ENCODE measurements at regions not wholly inside any gene's neighbourhood (a gene's known extent, or its start where the extent isn't known, plus 50 kb on each side); places are given as distances from the start of the nearest gene placed in this dataset.

DNA sequence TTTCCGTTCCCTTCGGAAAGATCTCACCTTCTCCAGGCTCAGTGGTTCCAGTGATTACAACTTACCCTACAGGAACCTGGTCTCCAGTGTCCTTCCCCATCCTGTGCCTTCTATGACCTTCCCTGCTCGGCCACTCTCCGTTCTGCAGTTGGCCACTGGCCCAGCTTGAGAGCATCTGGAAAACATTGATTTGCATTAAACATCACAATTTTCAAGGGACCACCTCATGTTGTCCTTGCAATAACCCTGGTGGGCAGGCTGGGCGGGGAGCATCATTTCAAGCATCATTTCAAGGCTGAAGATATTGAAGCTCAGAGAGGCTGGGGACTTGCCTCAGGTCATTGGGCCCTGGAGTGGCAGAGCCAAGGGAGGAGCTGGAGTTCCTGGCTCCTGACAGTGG lies 177.4 kb downstream of the SEC61B start:
- DNase-seq (ENCODE audit: low read depth, low spot score) = no peak

DNA sequence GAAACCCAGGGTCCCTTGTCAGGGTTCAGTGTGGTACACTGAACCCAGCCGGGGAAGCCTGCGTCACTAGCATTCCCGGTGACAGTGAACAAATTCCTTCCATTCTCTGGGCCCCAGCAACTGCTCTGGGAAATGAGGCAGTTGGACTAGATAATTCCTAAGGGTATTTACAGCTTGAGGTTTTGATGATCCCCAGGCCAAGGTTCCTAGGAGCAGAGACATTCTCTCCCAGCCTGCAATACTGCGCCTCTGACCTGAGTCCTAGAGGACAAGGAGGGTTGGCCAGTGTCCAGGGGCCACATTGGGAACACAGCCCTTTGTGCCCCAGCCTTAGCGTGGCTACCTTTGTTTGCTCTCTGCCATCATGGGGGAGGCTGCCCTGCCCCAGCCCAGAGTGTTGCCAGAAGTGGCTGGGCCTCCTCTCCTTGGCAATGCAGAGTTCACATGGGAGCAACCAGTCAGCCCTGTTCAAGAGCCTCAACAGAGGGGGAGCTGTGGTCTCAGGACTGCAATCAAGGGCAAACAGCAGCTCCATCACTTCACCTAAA lies 178.2 kb downstream of the SEC61B start:
- no peak for DNase-seq (ENCODE audit: low read depth, low spot score)

GRCh38 chr9:99401680-99402504 lies 179.8 kb downstream of the SEC61B start:
- no peak for DNase-seq (ENCODE audit: low read depth, low spot score)

DNA sequence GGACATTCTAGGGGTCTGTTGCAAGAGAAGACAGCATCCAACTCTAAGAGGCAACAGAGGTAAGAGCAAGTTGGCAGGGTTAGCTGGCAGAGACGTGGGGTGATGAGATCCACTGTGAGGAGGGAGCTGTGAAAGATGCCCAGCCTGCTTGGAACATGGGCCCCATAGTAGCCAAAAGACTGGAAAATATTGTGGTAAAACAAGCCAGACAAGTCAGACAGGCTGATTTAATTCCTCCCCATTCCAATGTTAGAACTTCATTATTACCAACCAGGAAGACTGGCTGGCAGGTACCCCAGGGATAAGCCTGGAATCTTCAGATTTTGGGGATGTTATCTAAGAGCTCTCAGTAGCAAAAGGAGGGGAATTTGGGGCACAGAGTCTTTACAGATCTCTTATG lies 181.3 kb downstream of the SEC61B start:
- no peak for DNase-seq (ENCODE audit: low read depth, low spot score)

DNA sequence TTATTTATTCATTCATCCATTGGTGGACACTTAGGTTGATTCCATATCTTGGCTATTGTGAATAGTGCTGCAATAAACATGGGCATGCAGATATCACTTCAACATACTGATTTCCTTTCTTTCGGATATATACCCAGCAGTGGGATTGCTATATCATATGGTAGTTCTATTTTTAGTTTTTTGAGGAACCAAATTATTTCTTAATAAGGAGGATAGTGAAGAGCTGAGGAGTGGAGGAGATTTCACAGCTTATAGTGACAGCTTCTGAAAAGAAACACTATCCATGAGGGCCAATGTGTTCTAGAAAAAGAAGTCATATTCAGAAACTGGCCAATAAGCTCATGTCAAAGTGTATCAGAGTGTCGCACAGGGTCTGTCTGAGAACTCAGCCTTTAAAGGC lies 183.3 kb downstream of the SEC61B start:
- no peak for DNase-seq (ENCODE audit: low read depth, low spot score)

GRCh38 chr9:99406939-99407338 lies 184.9 kb downstream of the SEC61B start:
- DNase-seq (ENCODE audit: low read depth, low spot score) = no peak

DNA sequence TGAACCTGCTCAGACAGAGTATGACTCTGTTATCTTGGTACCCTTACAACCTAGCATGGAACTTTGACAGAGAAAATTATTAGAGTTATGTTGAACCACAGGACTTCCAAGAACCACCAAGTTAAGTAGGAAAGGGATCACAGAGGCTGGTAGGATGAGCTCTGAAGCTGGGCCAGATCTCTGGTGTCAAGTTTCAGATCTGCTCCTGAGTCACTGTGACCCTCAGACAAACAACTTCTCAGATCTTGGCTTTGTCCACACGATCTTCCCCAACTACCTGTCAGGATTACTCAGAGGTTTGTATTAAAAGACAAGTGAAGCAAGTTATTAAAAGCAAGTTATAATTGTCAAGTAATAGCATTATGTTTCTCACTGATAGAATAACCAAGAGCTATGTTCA lies 189.0 kb downstream of the SEC61B start:
- no peak for DNase-seq (ENCODE audit: low read depth, low spot score)

- no peak for DNase-seq (ENCODE audit: low read depth, low spot score)
These were observed 189.5 kb downstream of the SEC61B start for GRCh38 chr9:99411479-99412115.

DNA sequence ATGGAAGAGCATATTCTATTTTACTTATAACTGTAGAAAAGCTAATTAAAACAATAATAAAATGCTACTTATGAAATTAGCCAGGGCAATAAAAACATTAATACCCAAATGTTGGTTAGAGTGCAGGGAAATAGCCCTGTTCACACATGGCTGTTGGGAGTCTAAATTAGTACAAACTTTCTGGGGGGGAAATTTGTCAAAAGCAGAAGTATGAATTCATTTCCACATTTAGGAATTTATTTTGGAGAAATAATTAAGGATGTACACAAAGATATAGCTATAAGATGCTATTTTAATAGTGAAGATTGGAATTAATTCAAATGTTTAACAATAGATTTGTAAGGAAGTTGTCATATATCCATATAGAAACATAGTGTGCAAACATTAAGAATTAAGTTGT lies 190.5 kb downstream of the SEC61B start:
- no peak for DNase-seq (ENCODE audit: low read depth, low spot score)

DNA sequence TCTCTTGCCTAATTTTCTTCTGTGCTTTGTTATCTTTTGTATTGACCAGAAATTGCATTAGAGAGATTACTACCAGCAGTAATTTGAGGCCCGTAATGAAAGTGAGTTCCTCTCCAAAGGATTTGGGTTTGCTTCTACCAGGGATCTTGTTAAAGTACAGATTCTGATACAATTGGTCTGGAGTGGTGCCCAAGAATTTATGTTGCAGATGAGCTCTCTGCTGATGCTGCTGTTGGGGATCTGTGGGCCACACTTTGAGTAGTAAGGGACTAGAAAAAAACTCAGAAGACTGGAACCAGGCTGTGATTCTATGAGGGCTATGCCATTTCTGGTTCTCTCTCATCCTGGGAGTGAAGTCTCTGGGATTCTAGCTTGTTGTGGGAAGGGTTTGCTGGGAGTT lies 192.2 kb downstream of the SEC61B start:
- no peak for DNase-seq (ENCODE audit: low read depth, low spot score)

- no peak for DNase-seq (ENCODE audit: low read depth, low spot score)
These were observed 193.5 kb downstream of the SEC61B start for GRCh38 chr9:99415606-99416005.

DNA sequence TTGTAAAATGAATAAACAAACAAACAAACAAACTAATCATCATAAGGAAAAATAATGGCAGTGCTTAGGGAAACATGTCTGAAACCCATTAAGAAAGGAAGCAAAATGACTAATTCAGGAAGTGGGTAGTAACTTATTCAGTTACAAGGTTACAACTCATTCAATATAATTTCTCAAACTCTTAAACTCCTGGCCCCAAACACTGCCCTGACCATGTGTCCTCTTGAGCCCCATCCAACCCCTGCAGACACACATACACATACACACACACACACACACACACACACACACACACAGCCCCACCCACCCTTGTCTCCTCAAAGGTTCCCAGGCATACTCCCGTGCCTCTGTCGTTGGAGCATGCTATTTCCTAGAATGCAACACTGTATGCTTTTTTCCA lies 193.9 kb downstream of the SEC61B start:
- no peak for DNase-seq (ENCODE audit: low read depth, low spot score)

DNA sequence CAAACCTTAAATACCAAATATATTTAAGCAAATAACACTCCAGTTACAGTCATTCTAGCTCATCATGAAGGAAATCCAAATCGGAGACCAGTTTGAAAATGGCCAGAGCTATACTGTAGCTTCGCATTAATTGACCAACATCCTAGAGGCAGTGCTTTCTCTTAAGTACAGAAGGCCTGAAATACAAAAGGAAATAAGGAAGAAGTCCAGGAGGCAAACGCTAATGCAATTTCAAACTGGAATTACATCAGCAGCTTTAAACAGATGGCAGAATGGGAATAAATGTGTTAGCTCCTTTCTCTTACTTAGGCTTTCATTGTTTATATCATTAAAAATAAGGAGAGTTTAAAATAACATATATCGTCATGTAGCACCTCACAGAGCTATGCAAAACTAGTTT lies 197.0 kb downstream of the SEC61B start:
- DNase-seq (ENCODE audit: low read depth, low spot score) = no peak

DNA sequence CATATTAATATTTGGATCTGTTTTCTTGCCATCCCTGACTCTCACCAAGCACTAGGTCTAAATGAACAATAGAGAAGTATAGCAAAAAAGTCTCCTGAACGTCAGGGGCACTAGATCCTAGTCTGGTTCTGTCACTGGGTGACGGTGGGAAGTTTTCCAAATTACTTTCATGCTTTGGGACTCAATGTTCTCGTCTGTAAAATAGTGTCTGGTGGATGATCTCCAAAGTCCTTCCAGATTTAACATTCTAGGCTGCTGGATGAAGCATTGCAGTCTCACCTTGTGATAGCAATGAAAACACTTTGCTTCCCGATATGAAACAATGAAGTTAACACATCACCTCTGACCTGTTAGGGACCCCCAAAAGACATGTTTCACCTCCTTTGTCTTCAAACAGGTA lies 199.3 kb downstream of the SEC61B start:
- DNase-seq (ENCODE audit: low read depth, low spot score) = no peak

GRCh38 chr9:99425124-99425523 lies 203.0 kb downstream of the SEC61B start:
- DNase-seq (ENCODE audit: low read depth, low spot score) = no peak

GRCh38 chr9:99425923-99426842 lies 204.1 kb downstream of the SEC61B start:
- DNase-seq (ENCODE audit: low read depth, low spot score) = no peak

DNA sequence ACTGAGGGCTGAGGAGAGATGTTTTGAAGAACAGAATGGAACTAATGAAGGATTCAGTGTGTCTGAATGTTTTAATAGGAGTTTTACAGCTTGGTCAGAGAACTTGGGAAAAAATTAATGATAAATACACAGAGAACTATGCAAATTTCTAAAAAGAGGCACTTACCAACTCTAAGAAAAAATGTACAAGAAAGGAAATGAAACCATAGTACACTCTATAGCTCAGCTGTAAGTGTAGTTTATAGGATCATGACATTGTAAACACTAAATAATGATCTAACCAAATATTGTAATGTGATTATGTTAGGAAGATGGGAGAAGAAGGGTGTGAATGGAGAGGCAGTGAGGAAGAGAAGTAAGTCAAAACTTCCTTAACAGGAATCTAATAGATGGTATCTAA lies 205.2 kb downstream of the SEC61B start:
- no peak for DNase-seq (ENCODE audit: low read depth, low spot score)

- DNase-seq (ENCODE audit: low read depth, low spot score) = no peak
These were observed 208.2 kb downstream of the SEC61B start for GRCh38 chr9:99430301-99430700.

DNA sequence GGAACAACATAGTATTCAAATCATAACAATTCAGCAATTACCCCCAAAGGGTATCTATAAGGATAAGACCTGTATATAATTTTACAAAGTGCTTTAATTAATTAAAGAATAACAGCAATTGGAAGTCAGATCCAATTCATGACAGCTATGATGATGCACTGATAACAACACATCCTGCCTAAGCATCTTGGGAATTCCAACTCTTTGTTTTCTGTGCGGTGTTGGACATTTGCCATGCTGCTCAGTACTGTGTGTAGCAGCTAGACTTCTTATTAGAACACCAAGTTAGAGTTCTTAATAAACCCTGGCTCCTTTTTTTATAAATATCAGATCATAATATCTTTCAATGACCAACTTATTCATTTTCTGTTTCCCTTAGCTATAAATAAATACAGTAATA lies 209.0 kb downstream of the SEC61B start:
- no peak for DNase-seq (ENCODE audit: low read depth, low spot score)

DNA sequence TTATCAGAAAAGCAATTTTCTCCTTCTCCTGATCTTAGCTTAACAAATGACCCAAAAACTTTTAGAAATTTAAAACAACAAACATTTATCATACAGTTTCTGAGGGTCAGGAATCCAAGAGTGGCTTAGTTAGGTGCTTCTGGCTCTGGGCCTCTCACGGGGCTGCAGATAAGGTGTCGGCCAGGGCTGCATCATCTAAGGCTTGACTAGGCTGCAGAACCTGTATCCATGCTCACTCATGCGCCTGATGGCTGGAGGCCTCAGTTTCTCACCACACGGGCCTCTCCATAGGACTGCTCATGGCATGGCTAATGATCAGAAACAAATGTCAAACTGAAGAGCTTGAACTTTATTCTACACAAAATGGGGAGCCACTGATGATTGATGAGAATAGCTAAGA lies 210.0 kb downstream of the SEC61B start:
- DNase-seq (ENCODE audit: low read depth, low spot score) = no peak

DNA sequence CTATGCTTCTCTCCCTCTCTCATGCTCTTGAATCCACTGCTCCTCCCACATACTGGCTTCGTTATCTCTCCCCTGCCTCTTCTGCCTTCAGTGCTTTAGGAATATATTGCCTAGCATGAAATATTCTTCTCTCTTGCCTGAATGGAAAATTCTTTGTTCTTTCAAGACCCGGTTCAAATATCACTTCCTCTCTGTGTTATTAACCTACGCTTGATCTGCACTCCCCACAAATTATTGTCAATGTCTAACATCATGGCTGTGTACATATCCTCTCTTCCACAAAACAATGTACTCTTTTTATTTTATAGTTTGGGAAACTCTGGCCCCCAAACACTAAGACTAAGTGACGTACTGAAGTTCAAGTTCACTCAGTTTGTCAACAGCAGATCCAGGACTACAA lies 211.0 kb downstream of the SEC61B start:
- no peak for DNase-seq (ENCODE audit: low read depth, low spot score)

DNA sequence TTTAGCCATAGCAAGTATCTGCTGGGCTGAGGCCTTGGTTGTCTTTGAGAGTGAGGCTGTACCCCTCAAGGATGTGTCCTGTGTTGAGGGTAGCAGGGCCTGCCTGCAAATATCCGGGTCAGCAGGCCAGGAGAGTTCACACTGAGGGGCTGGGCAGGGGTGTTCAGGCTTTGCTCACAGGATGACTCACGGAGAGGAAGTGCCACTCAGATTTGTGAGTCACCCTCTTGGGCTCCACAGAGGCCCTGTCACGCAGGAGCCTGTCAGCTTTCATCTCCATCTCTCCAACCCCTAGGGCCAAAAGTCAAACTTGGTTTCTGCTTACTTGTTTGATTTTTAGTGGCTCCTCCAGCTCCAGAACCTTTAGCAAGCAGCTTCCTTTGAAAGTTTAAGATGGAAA lies 211.5 kb downstream of the SEC61B start:
- no peak for DNase-seq (ENCODE audit: low read depth, low spot score)

All from iPS DF 19.7 (cell line).